Activated CD4-positive, alpha-beta T cell treated with anti-CD3 and anti-CD28 coated beads for 36 hours (primary cell): ENCODE measurements at regions not wholly inside any gene's neighbourhood (a gene's known extent, or its start where the extent isn't known, plus 50 kb on each side); places are given as distances from the start of the nearest gene placed in this dataset.

ENCODE experiments used
- ATAC-seq: fragments of 200-7000 bp; cut with Tn5 transposase; one replicate; pipeline ENCODE4 v1.10.0; 2021; ENCODE audit warnings: mild to moderate bottlenecking, moderate library complexity
- CTCF ChIA-PET: fragments of 350-600 bp; sonication (Branson Sonifier 250); formaldehyde crosslinking; loops from one replicate; lab custom pipeline; 2021; ENCODE audit warnings: antibody characterized with exemption; lab: Charles Lee
- POLR2A ChIA-PET: fragments of 350-600 bp; sonication (Branson Sonifier 250); formaldehyde crosslinking; loops from one replicate; lab custom pipeline; 2021; ENCODE audit warnings: antibody characterized with exemption, inconsistent platforms; lab: Charles Lee
- DNase-seq: peaks from one replicate; pipeline ENCODE4 v3.0.0-alpha.2; 2020
- H3K27ac Mint-ChIP-seq: one replicate; pipeline ENCODE4 v1.8.0; 2021; ENCODE audit warnings: mixed read lengths
- H3K27me3 Mint-ChIP-seq: one replicate; pipeline ENCODE4 v1.8.0; 2021; ENCODE audit warnings: mixed read lengths
- H3K36me3 Mint-ChIP-seq: one replicate; pipeline ENCODE4 v1.8.0; 2021; ENCODE audit warnings: low read depth, mixed read lengths
- H3K4me1 Mint-ChIP-seq: one replicate; pipeline ENCODE4 v1.8.0; 2021; ENCODE audit warnings: mixed read lengths
- H3K4me3 Mint-ChIP-seq: one replicate; pipeline ENCODE4 v1.8.0; 2021; ENCODE audit warnings: mild to moderate bottlenecking, moderate library complexity, mixed read lengths
- H3K9me3 Mint-ChIP-seq: one replicate; pipeline ENCODE4 v1.8.0; 2021; ENCODE audit warnings: low read depth, mixed read lengths
- intact Hi-C, 2 experiments: fragments of 100-400 bp; cut with DNase I in 1 of 2; cut with micrococcal nuclease in 1 of 2; formaldehyde crosslinking; loops; one replicate each; pipeline versions ENCODE4 v1.14.2 to v1.15.1; 2022 to 2024; cut with DNase I, micrococcal nuclease

- CTCF ChIA-PET = no interaction called here
- DNase-seq (no peak), ATAC-seq (no peak)
- Mint-ChIP-seq H3K9me3 (no peaks in the 10 kb centered on the region), H3K27me3 (peaks cover 6% of the 10 kb centered on the region), H3K36me3 (no peaks in the 10 kb centered on the region), H3K4me3 (no peak overlapping the region), H3K4me1 (no peaks in the 10 kb centered on the region), H3K27ac (no peak overlapping the region)
- intact Hi-C loops = no loop called here
- POLR2A ChIA-PET = no interaction called here
Measured at GRCh38 chr19:31596751-31597150, 247.5 kb upstream of the TSHZ3 start.

GRCh38 chr19:31597616-31598015 lies 248.4 kb upstream of the TSHZ3 start:
- no peak for DNase-seq
- ATAC-seq = no peak
- POLR2A ChIA-PET = no interaction called here
- Mint-ChIP-seq H3K9me3 (no peaks in the 10 kb centered on the region), H3K27me3 (peaks cover 6% of the 10 kb centered on the region), H3K4me3 (no peak overlapping the region), H3K27ac (no peak overlapping the region), H3K36me3 (no peaks in the 10 kb centered on the region), H3K4me1 (no peaks in the 10 kb centered on the region)
- CTCF ChIA-PET = no interaction called here
- intact Hi-C loops = no loop called here

GRCh38 chr19:31598730-31599238 lies 249.5 kb upstream of the TSHZ3 start:
- Mint-ChIP-seq H3K4me3 (no peak overlapping the region), H3K27me3 (peaks cover 5% of the 10 kb centered on the region), H3K9me3 (no peaks in the 10 kb centered on the region), H3K4me1 (no peaks in the 10 kb centered on the region), H3K27ac (no peak overlapping the region), H3K36me3 (no peaks in the 10 kb centered on the region)
- CTCF ChIA-PET = interaction anchor here (0.9 kb wide), 1 partner anchor 24 kb away, joined by 4 read pairs; no protein-coding TSS in a partner anchor
- intact Hi-C loops = no loop called here
- ATAC-seq = no peak
- no peak for DNase-seq
- POLR2A ChIA-PET = no interaction called here

- CTCF ChIA-PET = interaction anchor here (0.6 kb wide), 1 partner anchor 14 kb away, joined by 3 read pairs; no protein-coding TSS in a partner anchor
- no peak overlapping the region for H3K27ac Mint-ChIP-seq
- H3K4me1 Mint-ChIP-seq = no peaks in the 10 kb centered on the region
- intact Hi-C loops = no loop called here
- ATAC-seq (no peak), DNase-seq (no peak)
- POLR2A ChIA-PET = no interaction called here
- H3K36me3 Mint-ChIP-seq = no peaks in the 10 kb centered on the region
- H3K9me3 Mint-ChIP-seq = no peaks in the 10 kb centered on the region
- peaks cover 2% of the 10 kb centered on the region for H3K27me3 Mint-ChIP-seq
- H3K4me3 Mint-ChIP-seq = no peak overlapping the region
Measured at GRCh38 chr19:31600731-31601295, 251.6 kb upstream of the TSHZ3 start.

- CTCF ChIA-PET = no interaction called here
Measured at GRCh38 chr19:31601855-31602254, 252.6 kb upstream of the TSHZ3 start.

GRCh38 chr19:31602548-31602947 lies 253.3 kb upstream of the TSHZ3 start:
- intact Hi-C loops = no loop called here
- Mint-ChIP-seq H3K27me3 (peaks cover 2% of the 10 kb centered on the region), H3K4me3 (no peak overlapping the region), H3K36me3 (no peaks in the 10 kb centered on the region), H3K4me1 (no peaks in the 10 kb centered on the region), H3K9me3 (no peaks in the 10 kb centered on the region), H3K27ac (no peak overlapping the region)
- DNase-seq = no peak
- no peak for ATAC-seq
- CTCF ChIA-PET = no interaction called here
- POLR2A ChIA-PET = no interaction called here

More at GRCh38 chr19:31601855-31602254, 252.6 kb upstream of the TSHZ3 start:
- no peak for DNase-seq
- Mint-ChIP-seq H3K36me3 (no peaks in the 10 kb centered on the region), H3K4me3 (no peak overlapping the region), H3K27ac (no peak overlapping the region), H3K9me3 (no peaks in the 10 kb centered on the region), H3K4me1 (no peaks in the 10 kb centered on the region), H3K27me3 (peaks cover 2% of the 10 kb centered on the region)
- ATAC-seq = no peak
- POLR2A ChIA-PET = no interaction called here
- intact Hi-C loops = no loop called here

GRCh38 chr19:31604493-31605040 lies 255.3 kb upstream of the TSHZ3 start:
- H3K27me3 Mint-ChIP-seq = peaks cover 2% of the 10 kb centered on the region
- no peak overlapping the region for H3K27ac Mint-ChIP-seq
- H3K4me3 Mint-ChIP-seq = no peak overlapping the region
- no peaks in the 10 kb centered on the region for H3K36me3 Mint-ChIP-seq
- intact Hi-C loops = no loop called here
- ATAC-seq (no peak), DNase-seq (no peak)
- CTCF ChIA-PET = no interaction called here
- no peaks in the 10 kb centered on the region for H3K4me1 Mint-ChIP-seq
- H3K9me3 Mint-ChIP-seq = no peaks in the 10 kb centered on the region
- POLR2A ChIA-PET = no interaction called here

GRCh38 chr19:31610018-31610417 lies 260.8 kb upstream of the TSHZ3 start:
- H3K4me3 Mint-ChIP-seq = no peak overlapping the region
- DNase-seq (no peak), ATAC-seq (no peak)
- no peak overlapping the region for H3K27ac Mint-ChIP-seq
- H3K4me1 Mint-ChIP-seq = no peaks in the 10 kb centered on the region
- CTCF ChIA-PET = no interaction called here
- intact Hi-C loops = no loop called here
- no peaks in the 10 kb centered on the region for H3K9me3 Mint-ChIP-seq
- no peaks in the 10 kb centered on the region for H3K27me3 Mint-ChIP-seq
- POLR2A ChIA-PET = no interaction called here
- no peaks in the 10 kb centered on the region for H3K36me3 Mint-ChIP-seq

- intact Hi-C loops = no loop called here
- ChIA-PET CTCF (no interaction called here), POLR2A (no interaction called here)
- Mint-ChIP-seq H3K27ac (no peak overlapping the region), H3K4me1 (no peaks in the 10 kb centered on the region), H3K36me3 (no peaks in the 10 kb centered on the region), H3K4me3 (no peak overlapping the region), H3K9me3 (no peaks in the 10 kb centered on the region), H3K27me3 (no peaks in the 10 kb centered on the region)
- no peak for ATAC-seq
- no peak for DNase-seq
Measured at GRCh38 chr19:31611046-31611877, 262.0 kb upstream of the TSHZ3 start.

GRCh38 chr19:31612873-31613272 lies 263.6 kb upstream of the TSHZ3 start:
- ATAC-seq = no peak
- H3K27me3 Mint-ChIP-seq = no peaks in the 10 kb centered on the region
- no peak overlapping the region for H3K4me3 Mint-ChIP-seq
- ChIA-PET POLR2A (no interaction called here), CTCF (no interaction called here)
- intact Hi-C loops = no loop called here
- H3K27ac Mint-ChIP-seq = no peak overlapping the region
- H3K9me3 Mint-ChIP-seq = no peaks in the 10 kb centered on the region
- DNase-seq = no peak
- no peaks in the 10 kb centered on the region for H3K36me3 Mint-ChIP-seq
- no peaks in the 10 kb centered on the region for H3K4me1 Mint-ChIP-seq

- ChIA-PET POLR2A (no interaction called here), CTCF (interaction anchor here (1.0 kb wide), 1 partner anchor 20 kb away, joined by 3 read pairs; no protein-coding TSS in a partner anchor)
- H3K4me3 Mint-ChIP-seq = no peak overlapping the region
- intact Hi-C loops = no loop called here
- H3K4me1 Mint-ChIP-seq = no peaks in the 10 kb centered on the region
- H3K9me3 Mint-ChIP-seq = no peaks in the 10 kb centered on the region
- no peak overlapping the region for H3K27ac Mint-ChIP-seq
- H3K36me3 Mint-ChIP-seq = no peaks in the 10 kb centered on the region
- no peak for ATAC-seq
- DNase-seq = no peak
- H3K27me3 Mint-ChIP-seq = no peaks in the 10 kb centered on the region
Measured at GRCh38 chr19:31613683-31614219, 264.5 kb upstream of the TSHZ3 start.
